CD4-positive, alpha-beta T cell treated with Interleukin-10 for 1 hour (primary cell): ENCODE measurements at regions not wholly inside any gene's neighbourhood (a gene's known extent, or its start where the extent isn't known, plus 50 kb on each side); places are given as distances from the start of the nearest gene placed in this dataset.

Experiments used
- DNase-seq: peaks from one replicate; pipeline ENCODE4 v3.0.0-alpha.2; 2020

DNA sequence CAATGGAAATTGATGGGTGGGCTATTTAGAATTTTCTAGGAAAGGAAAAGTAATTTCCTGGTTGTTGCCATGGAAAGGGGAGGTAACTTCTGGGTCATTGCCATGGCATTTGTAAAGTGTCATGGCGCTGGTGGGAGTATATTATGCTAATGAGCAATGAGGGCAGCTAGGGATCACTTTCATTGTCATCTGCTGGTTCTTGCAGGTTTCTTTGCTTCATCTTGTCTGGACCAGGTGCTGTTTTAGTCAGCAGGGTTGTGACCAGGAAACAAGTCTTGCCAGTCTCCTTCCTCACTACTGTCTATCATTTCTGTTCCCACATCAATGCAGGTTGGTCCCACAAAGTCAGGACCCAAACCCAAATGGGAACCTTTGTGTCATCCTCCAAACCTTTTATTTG, 237.6 kb upstream of the C11orf87 start:
- no peak for DNase-seq

- no peak for DNase-seq
These were observed 229.1 kb upstream of the C11orf87 start for GRCh38 chr11:109192864-109193263.

DNA sequence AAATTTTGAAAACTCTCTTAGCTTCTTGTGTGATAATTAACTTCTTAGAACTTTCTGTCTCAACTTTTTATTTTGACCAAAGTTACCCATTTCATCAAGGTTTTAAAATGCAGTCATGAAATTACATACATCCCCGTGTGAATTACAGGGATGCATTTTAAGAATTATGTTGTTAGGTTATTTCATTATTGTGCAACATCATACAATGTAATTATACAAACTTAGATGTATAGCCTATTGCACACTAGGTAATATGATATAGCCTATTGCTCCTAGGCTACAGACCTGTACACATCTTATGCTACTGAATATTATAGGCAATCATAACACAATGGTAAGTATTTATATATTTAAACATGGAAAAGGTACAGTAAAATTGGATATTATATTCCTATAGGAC, 228.1 kb upstream of the C11orf87 start:
- no peak for DNase-seq

DNA sequence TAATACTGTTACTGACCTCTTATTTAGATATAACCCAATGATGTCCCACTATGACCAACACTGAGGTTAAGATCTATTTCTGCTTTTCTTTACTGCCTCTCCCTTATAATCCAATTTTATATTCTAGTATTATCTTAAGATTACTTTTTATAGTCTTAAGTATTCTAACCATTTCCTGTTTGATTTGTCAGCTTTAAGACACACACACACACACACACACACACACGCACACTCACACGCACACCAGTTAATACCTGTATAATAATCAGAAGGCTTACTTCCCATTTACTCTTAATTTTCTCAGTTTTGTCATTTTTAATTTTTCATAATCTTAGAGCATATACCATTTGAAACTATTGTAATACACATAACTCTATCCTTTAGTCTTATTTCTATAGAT, 226.0 kb upstream of the C11orf87 start:
- DNase-seq = no peak

DNA sequence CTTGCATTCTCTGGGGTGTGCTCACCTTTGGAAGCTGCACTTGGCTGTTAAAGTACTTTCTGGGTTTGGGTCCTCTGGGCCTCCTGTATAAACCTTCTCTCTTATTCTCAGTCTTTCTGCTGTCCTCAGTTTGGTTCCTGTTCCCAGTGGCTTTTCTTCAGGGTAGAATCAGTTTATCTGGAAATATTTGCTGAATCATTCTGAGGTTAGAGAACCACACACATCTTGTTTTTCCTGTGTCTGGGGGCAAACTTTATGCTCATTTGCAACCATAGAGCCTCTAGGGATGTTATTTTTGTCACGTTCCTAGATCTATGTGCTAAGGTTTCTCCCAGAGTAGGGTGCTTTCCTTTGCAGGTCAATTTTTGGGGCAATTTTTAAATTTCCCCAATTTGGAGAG, 224.3 kb upstream of the C11orf87 start:
- no peak for DNase-seq

GRCh38 chr11:109203176-109203575, 218.8 kb upstream of the C11orf87 start:
- DNase-seq = no peak

GRCh38 chr11:109205312-109205711, 216.7 kb upstream of the C11orf87 start:
- no peak for DNase-seq

DNA sequence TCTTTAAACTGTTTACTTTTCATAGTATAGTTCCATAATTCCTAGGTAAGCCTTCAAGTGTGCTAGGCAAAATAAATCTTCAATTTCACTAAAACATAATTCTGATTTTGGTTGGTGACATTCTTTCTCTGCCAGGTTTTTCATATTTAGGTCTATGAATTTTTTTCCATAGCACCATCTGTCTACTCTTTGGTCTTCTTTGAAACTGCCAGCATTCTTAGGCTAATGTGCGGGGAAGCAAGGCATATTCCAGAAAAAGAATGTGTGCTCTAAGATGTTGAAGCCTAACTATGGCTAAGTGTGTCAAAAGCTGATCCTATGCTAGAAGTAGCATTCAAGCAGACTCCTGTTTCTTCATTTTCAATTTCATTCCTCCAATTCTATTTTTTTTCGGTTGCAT, 213.9 kb upstream of the C11orf87 start:
- no peak for DNase-seq

DNA sequence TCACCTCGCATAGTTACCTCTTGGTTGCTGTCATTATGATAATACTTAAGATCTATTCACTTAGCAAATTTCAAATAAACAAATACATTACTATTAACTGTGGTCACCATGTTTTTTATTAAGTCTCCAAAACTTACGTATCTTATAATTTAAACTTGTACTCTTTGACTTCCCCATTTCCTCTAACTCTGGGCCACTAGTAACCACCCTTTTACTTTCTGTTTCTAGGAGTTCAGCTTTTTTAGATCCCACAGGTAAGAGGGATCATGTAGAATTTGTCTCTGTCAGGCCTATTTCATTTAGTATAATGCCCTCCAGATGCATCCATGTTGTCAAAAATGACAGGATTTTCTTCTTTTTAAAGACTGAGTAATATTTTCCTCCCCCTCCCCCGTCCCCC, 212.4 kb upstream of the C11orf87 start:
- DNase-seq = no peak

DNA sequence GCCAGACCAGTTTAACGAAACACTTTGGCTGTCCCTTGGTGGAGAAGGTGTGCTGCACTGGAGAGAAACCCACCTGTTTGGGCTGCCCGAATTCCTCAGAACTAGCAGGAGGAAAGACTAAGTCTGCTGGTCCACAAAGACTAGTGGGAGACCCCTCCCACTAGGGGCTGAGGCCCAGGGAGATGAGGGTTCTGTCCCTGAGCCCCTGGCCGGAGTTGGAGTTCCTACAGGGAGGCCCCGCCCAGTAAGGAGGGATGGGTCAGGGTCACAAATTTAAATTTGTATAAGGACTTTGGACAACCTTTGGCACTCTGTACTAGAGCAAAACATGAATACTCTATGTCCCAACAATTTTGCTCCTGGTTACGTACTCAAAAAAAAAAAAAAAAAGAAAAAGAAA, 200.8 kb upstream of the C11orf87 start:
- no peak for DNase-seq

GRCh38 chr11:109222761-109223160, 199.2 kb upstream of the C11orf87 start:
- DNase-seq = no peak

GRCh38 chr11:109223451-109223850, 198.5 kb upstream of the C11orf87 start:
- no peak for DNase-seq

DNA sequence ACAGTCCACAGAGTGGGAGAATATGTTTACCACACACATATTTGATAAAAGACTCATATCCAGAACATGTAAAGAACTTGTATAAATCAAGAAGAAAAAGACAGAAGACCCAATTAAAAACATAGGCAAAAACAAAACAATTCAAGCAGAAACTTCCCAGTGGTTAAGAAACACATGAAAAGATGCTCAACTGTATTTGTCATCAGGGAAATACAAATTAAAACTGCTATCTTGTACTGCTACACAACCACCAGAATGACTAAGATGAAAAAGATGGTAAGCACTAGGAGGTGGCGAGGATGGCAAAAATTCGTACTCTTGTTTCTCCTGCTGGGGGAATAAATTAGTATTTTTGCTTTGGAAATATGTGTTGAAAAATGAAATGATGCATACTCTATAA, 192.3 kb upstream of the C11orf87 start:
- no peak for DNase-seq

DNA sequence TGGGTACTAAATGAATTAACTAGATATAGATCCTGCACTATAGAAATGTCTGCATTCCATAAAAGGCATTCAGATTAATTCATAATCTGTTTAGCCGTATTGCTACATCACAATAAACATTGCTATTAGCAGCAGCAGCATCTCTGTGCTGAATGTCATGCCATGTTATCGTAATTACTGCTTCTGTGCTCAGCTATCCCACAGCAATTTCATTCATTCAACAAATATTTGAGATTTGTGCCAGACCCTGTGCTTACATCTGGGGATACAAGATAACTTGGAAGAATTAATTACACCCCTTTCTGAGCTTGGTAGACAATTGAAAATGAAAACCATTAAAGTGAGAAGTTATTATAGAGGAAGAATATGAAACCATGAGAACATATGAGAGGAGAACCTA, 185.8 kb upstream of the C11orf87 start:
- DNase-seq = no peak

DNA sequence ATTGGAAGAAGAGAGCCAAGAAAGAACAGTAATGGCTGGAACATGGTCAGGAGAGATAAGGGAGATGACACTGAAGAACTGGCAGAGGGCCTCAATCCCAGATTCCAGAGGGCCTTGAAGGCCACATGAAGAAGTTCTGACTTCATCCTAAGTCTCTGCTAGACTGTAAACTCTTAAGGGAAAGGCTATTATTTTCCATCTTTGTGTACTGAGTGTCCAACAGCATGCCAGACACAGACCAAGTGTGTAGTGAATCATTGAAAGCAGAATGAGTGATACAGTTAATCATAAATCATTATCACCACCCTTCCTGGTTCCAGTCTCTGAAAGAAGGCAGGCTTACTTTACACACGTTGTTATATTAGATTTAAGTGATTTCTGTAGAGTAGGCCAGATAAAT, 185.3 kb upstream of the C11orf87 start:
- no peak for DNase-seq

GRCh38 chr11:109237636-109238035, 184.4 kb upstream of the C11orf87 start:
- no peak for DNase-seq

GRCh38 chr11:109241988-109242536, 179.9 kb upstream of the C11orf87 start:
- DNase-seq = no peak

DNA sequence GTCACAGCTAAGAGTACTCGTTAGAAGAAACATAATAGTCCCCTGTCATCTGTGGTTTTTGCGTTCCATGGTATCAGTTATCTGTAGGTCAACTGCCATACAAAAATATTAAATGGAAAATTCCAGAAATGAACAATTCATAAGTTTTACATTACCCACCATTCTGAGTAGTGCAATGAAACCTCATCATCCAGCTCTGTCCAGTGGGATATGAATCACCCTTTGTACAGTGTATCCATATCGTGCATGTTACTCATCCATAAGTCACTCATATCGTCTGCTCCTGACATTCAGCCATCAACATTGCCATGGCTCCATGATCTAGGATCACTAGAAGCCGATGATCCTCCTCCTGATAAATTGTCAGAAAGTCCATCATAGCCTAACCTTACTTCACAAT, 174.9 kb upstream of the C11orf87 start:
- no peak for DNase-seq

GRCh38 chr11:109249597-109249996, 172.4 kb upstream of the C11orf87 start:
- no peak for DNase-seq

DNA sequence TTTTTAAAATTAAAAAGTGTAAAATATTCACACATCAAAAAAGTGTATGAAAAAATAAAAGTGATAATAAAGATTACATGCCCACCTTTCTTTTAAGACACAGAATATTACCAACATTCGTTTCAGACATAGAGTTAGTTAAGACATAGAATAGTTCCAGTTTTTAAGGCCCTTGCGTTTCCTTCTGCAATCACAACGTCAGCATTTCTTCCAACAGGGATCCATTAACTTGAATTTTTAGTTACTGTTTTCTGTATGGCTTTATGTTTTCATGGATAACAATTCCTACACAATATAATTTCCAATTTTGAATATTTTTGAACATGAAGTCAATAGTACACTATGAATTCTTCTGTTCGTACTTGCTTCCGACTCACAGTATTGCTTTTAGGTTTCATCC, 170.8 kb upstream of the C11orf87 start:
- DNase-seq = no peak

DNA sequence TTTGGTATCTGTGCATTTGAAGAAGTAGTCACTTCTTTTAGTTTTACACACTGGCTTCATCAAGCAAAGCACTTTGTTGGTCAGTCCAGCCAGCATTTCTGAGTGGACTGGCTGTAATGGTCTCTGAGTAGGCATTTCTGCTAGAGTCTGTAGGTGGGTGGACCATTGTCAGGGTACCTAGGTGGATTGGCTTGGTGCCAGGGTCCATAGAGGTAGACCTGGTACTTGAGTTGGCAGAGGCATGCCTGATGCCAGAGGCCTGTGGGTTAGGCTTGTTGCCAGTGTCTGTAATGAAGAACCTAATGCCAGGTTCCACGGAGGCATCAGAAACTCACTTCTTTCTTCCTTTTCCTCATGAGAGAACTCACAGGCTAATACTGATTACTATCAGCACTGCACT, 157.9 kb upstream of the C11orf87 start:
- DNase-seq = no peak

DNA sequence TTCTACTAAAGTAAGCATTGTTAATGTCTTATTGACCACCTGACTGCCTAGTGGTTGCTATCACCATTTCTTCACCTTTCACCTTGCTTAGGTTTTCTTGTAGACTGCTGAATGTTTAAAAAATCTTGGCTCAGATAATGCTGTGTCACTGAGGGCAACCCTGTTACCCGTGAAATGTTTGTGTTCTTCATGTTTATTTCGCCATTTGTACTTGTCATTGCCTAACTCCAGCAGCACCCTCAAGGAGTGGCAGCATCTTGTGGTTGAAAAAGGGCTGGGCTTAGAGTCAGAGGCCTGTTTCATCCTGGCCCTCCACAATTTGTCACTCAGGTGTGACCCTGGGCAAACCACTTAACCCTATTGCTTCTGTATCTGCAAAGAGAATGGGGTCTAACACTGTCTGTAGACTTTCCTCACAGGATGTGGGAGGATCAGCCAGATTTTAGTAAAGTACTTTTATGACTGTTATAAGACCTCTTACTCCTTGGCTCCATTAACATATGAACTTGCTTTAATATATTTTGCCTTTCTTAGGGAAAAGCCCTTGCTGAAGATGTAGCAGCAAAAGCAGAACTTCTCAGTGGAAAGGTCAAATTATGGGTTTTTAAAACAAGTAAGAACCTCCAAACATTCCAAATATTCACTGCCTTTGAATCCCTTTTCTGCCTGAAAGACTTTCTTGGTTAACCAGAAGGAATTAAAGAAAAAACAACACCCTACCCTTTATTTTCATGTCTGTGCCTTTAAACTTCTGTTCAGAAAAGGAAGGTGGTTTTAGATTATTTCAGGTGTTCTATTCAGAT, 154.5 kb upstream of the C11orf87 start:
- no peak for DNase-seq

DNA sequence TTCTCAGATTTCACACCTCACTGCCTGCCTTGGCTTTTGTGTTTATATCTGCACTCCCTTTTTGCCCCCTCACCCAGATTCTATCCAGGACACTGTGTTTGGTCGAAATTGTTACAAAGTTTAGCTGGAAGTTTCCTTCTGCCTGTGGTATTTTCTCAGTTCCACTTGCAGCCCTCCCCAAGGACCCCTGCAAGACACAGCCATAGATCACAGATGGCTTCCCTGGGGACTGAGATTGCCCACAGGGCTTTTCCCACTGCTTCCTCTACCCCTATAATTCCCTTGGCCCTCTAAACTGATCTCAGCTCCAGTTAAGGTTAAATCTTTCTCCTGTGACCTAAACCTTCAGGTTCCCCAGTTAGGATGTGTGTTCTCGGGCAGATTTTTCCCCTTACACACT, 146.1 kb upstream of the C11orf87 start:
- no peak for DNase-seq

DNA sequence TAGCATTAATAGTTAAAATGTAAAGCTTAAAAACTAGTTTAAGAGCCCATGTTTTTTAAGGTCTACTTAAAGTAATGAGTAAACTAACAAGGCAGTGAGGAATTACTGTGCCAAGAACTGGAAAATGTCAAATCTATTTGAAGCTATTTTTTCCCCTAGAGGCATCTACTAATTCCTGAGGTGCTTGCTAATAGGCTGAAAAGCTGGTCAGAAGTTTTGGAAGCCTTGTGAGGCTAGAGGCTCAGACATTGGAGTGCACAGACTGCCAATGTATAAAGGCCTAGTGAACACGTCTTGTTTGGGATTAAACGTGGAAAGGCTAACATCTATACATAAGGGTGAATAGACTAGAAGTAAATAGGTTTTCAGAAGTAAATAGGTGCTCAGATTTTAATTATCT, 136.5 kb upstream of the C11orf87 start:
- DNase-seq = no peak

DNA sequence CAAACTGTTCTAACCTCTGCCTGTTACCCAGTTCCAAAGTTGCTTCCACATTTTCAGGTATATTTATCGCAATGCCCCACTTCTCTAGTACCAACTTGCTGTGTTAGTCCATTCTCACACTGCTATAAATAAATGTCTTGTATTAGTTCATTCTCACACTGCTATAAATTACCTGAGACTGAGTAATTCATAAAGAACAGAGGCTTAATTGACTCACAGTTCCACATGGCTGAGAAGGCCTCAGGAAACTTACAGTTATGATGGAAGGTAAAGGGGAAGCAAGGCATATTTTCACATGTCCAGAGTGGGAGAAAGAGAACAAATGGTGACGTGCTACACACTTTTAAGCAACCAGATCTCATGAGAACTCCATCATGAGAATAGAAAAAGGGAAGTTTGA, 130.4 kb upstream of the C11orf87 start:
- no peak for DNase-seq
